ENCODE measurements at regions not wholly inside any gene's neighbourhood (a gene's known extent, or its start where the extent isn't known, plus 50 kb on each side); places are given as distances from the start of the nearest gene placed in this dataset.

DNA sequence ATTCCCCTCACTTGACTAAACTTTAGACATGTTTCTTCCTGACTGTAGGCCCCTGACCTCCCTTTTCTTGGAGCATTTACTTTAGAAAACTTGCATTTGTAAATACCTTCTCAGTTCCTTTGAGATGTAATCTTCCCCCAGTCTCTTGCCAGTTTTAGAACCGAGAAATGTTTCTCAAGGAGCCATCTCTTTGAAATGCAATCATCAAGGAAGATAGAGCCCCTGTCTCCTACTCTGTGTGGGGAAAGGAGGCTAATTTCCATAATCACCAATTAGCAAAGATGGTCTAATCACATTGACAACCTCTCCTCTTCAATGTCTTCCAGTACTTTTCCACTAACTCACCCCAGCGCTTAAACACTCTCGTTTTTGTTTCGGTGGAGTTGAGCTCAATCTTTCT lies 70.0 kb upstream of the SMIM30 start:
- CTCF ChIA-PET = interaction anchor here (0.9 kb wide), 1 partner anchor 29 kb away, joined by 5 read pairs; no protein-coding TSS in a partner anchor
- Mint-ChIP-seq H3K4me3 (no peak overlapping the region), H3K27me3 (ENCODE audit: low read depth) (peaks cover 70% of the 10 kb centered on the region), H3K36me3 (no peaks in the 10 kb centered on the region), H3K27ac (no peak overlapping the region), H3K4me1 (peaks cover 8% of the 10 kb centered on the region), H3K9me3 (no peaks in the 10 kb centered on the region)
- ATAC-seq = peak; percentile 57
- DNase-seq (ENCODE audit: low spot score) = no peak
- POLR2A ChIA-PET = no interaction called here
- TF ChIP-seq ZNF416 (CRISPR knock-in tag; IDR thresholded peaks at IDR 0.05) (no peak), MYBL2 (CRISPR knock-in tag; IDR thresholded peaks at IDR 0.05) (no peak), TP53 (CRISPR knock-in tag; IDR thresholded peaks at IDR 0.05) (no peak), TCF7 (CRISPR knock-in tag; IDR thresholded peaks at IDR 0.05; ENCODE audit: low read depth) (no peak), GTF2I (CRISPR knock-in tag; conservative IDR thresholded peaks at IDR 0.05) (no peak), RORB (CRISPR knock-in tag; IDR thresholded peaks at IDR 0.05) (no peak), NFE2L1 (CRISPR knock-in tag; IDR thresholded peaks at IDR 0.05) (no peak), ZNF219 (CRISPR knock-in tag; IDR thresholded peaks at IDR 0.05; ENCODE audit: borderline replicate concordance) (no peak), IRF2 (CRISPR knock-in tag; IDR thresholded peaks at IDR 0.05; ENCODE audit: borderline replicate concordance, low read depth) (no peak), JUN (CRISPR knock-in tag; IDR thresholded peaks at IDR 0.05) (no peak), GRHL2 (CRISPR knock-in tag; IDR thresholded peaks at IDR 0.05; ENCODE audit: insufficient replicate concordance, severe bottlenecking) (no peak), NFATC4 (CRISPR knock-in tag; IDR thresholded peaks at IDR 0.05) (no peak), SMAD3 (CRISPR knock-in tag; IDR thresholded peaks at IDR 0.05; ENCODE audit: borderline replicate concordance) (no peak)
- TF ChIP-seq, protein P1, sequence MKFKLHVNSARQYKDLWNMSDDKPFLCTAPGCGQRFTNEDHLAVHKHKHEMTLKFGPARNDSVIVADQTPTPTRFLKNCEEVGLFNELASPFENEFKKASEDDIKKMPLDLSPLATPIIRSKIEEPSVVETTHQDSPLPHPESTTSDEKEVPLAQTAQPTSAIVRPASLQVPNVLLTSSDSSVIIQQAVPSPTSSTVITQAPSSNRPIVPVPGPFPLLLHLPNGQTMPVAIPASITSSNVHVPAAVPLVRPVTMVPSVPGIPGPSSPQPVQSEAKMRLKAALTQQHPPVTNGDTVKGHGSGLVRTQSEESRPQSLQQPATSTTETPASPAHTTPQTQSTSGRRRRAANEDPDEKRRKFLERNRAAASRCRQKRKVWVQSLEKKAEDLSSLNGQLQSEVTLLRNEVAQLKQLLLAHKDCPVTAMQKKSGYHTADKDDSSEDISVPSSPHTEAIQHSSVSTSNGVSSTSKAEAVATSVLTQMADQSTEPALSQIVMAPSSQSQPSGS (CRISPR knock-in tag; IDR thresholded peaks at IDR 0.05; ENCODE audit: borderline replicate concordance, low read depth) = no peak
- TF ChIP-seq, protein P2, sequence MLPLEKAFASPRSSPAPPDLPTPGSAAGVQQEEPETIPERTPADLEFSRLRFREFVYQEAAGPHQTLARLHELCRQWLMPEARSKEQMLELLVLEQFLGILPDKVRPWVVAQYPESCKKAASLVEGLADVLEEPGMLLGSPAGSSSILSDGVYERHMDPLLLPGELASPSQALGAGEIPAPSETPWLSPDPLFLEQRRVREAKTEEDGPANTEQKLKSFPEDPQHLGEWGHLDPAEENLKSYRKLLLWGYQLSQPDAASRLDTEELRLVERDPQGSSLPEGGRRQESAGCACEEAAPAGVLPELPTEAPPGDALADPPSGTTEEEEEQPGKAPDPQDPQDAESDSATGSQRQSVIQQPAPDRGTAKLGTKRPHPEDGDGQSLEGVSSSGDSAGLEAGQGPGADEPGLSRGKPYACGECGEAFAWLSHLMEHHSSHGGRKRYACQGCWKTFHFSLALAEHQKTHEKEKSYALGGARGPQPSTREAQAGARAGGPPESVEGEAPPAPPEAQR (CRISPR knock-in tag; IDR thresholded peaks at IDR 0.05) = no peak
- TF ChIP-seq, protein P3, sequence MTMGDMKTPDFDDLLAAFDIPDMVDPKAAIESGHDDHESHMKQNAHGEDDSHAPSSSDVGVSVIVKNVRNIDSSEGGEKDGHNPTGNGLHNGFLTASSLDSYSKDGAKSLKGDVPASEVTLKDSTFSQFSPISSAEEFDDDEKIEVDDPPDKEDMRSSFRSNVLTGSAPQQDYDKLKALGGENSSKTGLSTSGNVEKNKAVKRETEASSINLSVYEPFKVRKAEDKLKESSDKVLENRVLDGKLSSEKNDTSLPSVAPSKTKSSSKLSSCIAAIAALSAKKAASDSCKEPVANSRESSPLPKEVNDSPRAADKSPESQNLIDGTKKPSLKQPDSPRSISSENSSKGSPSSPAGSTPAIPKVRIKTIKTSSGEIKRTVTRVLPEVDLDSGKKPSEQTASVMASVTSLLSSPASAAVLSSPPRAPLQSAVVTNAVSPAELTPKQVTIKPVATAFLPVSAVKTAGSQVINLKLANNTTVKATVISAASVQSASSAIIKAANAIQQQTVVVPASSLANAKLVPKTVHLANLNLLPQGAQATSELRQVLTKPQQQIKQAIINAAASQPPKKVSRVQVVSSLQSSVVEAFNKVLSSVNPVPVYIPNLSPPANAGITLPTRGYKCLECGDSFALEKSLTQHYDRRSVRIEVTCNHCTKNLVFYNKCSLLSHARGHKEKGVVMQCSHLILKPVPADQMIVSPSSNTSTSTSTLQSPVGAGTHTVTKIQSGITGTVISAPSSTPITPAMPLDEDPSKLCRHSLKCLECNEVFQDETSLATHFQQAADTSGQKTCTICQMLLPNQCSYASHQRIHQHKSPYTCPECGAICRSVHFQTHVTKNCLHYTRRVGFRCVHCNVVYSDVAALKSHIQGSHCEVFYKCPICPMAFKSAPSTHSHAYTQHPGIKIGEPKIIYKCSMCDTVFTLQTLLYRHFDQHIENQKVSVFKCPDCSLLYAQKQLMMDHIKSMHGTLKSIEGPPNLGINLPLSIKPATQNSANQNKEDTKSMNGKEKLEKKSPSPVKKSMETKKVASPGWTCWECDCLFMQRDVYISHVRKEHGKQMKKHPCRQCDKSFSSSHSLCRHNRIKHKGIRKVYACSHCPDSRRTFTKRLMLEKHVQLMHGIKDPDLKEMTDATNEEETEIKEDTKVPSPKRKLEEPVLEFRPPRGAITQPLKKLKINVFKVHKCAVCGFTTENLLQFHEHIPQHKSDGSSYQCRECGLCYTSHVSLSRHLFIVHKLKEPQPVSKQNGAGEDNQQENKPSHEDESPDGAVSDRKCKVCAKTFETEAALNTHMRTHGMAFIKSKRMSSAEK (CRISPR knock-in tag; IDR thresholded peaks at IDR 0.05; ENCODE audit: borderline replicate concordance) = no peak
- TF ChIP-seq, protein P4, sequence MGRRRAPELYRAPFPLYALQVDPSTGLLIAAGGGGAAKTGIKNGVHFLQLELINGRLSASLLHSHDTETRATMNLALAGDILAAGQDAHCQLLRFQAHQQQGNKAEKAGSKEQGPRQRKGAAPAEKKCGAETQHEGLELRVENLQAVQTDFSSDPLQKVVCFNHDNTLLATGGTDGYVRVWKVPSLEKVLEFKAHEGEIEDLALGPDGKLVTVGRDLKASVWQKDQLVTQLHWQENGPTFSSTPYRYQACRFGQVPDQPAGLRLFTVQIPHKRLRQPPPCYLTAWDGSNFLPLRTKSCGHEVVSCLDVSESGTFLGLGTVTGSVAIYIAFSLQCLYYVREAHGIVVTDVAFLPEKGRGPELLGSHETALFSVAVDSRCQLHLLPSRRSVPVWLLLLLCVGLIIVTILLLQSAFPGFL (CRISPR knock-in tag; IDR thresholded peaks at IDR 0.05; ENCODE audit: borderline replicate concordance) = no peak
- TF ChIP-seq, protein P5, sequence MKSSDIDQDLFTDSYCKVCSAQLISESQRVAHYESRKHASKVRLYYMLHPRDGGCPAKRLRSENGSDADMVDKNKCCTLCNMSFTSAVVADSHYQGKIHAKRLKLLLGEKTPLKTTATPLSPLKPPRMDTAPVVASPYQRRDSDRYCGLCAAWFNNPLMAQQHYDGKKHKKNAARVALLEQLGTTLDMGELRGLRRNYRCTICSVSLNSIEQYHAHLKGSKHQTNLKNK (CRISPR knock-in tag; IDR thresholded peaks at IDR 0.05) = no peak

DNA sequence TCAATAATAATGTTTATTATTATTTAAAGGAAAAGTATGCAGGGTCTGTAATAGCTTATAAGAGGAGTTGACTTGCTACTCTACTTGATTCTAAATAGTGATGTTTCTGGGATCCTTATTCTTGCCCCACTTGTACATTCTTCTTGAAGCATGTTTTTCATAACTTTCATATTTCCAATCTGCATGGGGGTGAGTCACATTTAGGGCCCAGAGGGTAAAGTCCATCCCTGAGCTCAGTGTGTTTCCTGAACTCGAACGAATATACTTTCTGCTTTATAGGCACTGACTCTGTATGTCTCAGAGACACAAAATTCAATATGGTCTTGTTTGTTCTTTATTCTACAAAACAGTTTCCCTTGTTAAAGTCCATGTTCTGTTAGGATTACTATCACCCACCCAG lies 61.0 kb upstream of the SMIM30 start:
- CTCF ChIA-PET = no interaction called here
- no peak overlapping the region for H3K4me3 Mint-ChIP-seq
- DNase-seq (ENCODE audit: low spot score) (no peak), ATAC-seq (no peak)
- H3K27ac Mint-ChIP-seq = no peak overlapping the region
- H3K27me3 Mint-ChIP-seq (ENCODE audit: low read depth) = peaks cover 18% of the 10 kb centered on the region
- H3K36me3 Mint-ChIP-seq = no peaks in the 10 kb centered on the region
- POLR2A ChIA-PET = no interaction called here
- 0 out of 2 replicates have a peak, but pooled peaks cover 3% of the 10 kb centered on the region for H3K9me3 Mint-ChIP-seq
- no peaks in the 10 kb centered on the region for H3K4me1 Mint-ChIP-seq
- TF ChIP-seq SMAD4 (CRISPR knock-in tag; IDR thresholded peaks at IDR 0.05) = no peak
- TF ChIP-seq, protein P6, sequence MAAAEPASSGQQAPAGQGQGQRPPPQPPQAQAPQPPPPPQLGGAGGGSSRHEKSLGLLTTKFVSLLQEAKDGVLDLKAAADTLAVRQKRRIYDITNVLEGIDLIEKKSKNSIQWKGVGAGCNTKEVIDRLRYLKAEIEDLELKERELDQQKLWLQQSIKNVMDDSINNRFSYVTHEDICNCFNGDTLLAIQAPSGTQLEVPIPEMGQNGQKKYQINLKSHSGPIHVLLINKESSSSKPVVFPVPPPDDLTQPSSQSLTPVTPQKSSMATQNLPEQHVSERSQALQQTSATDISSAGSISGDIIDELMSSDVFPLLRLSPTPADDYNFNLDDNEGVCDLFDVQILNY (CRISPR knock-in tag; IDR thresholded peaks at IDR 0.05) = no peak
- no peak for TF ChIP-seq FOXP1 (CRISPR knock-in tag; IDR thresholded peaks at IDR 0.05; ENCODE audit: borderline replicate concordance)
- no peak for TF ChIP-seq ZBTB21 (CRISPR knock-in tag; IDR thresholded peaks at IDR 0.05; ENCODE audit: borderline replicate concordance)
- TF ChIP-seq NFYB (CRISPR knock-in tag; conservative IDR thresholded peaks at IDR 0.05; ENCODE audit: low read depth) = no peak
- TF ChIP-seq, protein P7, sequence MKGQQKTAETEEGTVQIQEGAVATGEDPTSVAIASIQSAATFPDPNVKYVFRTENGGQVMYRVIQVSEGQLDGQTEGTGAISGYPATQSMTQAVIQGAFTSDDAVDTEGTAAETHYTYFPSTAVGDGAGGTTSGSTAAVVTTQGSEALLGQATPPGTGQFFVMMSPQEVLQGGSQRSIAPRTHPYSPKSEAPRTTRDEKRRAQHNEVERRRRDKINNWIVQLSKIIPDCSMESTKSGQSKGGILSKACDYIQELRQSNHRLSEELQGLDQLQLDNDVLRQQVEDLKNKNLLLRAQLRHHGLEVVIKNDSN (CRISPR knock-in tag; IDR thresholded peaks at IDR 0.05) = no peak
- TF ChIP-seq RELA (CRISPR knock-in tag; IDR thresholded peaks at IDR 0.05; ENCODE audit: borderline replicate concordance) = no peak
- no peak for TF ChIP-seq PRRX2 (CRISPR knock-in tag; IDR thresholded peaks at IDR 0.05)
- no peak for TF ChIP-seq CBFB (CRISPR knock-in tag; IDR thresholded peaks at IDR 0.05; ENCODE audit: low read depth)
- TF ChIP-seq ZNF317 (CRISPR knock-in tag; IDR thresholded peaks at IDR 0.05; ENCODE audit: borderline replicate concordance, low read depth) = no peak

Measured in WTC11 (cell line).